ENCODE measurements at regions not wholly inside any gene's neighbourhood (a gene's known extent, or its start where the extent isn't known, plus 50 kb on each side); places are given as distances from the start of the nearest gene placed in this dataset.
"Not testable (repeated sequence)": the region's sequence is repeated elsewhere in the genome, so short reads cannot be mapped to it uniquely, and the experiment has no call there.

- Histone ChIP-seq H3K4me3 (no peak overlapping the region), H3K4me1 (no peaks in the 10 kb centered on the region), H3K36me3 (replicated peaks in 1 of 2; ENCODE audit: insufficient read depth in 1 of 2, low read depth in 2 of 2) (no peaks in the 10 kb centered on the region), H3K27me3 (no peaks in the 10 kb centered on the region), H3K27ac (no peak overlapping the region), H3K9me3 (no peaks in the 10 kb centered on the region)
- ATAC-seq (no peak), DNase-seq (no peak)
- WGBS, 2 donors: 41 to 48% methylated on average over 6 of the region's 6 CpGs
- intact Hi-C loops (cut with DNase I): no loop called here
- TF ChIP-seq, protein P1, sequence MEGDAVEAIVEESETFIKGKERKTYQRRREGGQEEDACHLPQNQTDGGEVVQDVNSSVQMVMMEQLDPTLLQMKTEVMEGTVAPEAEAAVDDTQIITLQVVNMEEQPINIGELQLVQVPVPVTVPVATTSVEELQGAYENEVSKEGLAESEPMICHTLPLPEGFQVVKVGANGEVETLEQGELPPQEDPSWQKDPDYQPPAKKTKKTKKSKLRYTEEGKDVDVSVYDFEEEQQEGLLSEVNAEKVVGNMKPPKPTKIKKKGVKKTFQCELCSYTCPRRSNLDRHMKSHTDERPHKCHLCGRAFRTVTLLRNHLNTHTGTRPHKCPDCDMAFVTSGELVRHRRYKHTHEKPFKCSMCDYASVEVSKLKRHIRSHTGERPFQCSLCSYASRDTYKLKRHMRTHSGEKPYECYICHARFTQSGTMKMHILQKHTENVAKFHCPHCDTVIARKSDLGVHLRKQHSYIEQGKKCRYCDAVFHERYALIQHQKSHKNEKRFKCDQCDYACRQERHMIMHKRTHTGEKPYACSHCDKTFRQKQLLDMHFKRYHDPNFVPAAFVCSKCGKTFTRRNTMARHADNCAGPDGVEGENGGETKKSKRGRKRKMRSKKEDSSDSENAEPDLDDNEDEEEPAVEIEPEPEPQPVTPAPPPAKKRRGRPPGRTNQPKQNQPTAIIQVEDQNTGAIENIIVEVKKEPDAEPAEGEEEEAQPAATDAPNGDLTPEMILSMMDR (IDR thresholded peaks at IDR 0.05): no peak
- TF ChIP-seq POLR2A (IDR thresholded peaks at IDR 0.05): no peak
These were observed 77.8 kb downstream of the TFAP2C start for GRCh38 chr20:56706867-56707360.

DNA sequence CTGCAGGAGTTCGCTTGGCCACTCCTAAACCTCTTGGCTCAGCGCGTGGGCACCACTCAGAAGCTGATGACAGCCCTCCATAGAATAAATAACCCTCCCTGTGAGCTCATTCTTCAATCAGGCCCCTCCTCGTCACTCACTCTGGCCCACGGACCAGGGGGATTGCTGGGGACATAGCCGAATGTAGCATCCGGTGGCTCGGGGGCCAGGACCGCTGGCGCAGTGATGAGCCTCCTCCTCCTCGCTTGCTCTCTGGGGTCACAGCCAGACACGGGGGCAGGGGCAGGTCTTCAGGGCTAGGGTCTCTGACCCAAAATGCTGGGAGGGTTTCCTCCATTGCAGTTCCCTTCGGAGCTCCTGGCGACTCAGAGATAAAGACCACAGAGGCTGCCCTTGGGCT lies 79.9 kb downstream of the TFAP2C start:
- Histone ChIP-seq H3K36me3 (replicated peaks in 1 of 2; ENCODE audit: insufficient read depth in 1 of 2, low read depth in 2 of 2) (no peaks in the 10 kb centered on the region), H3K27me3 (no peaks in the 10 kb centered on the region), H3K27ac (no peak overlapping the region), H3K4me3 (no peak overlapping the region), H3K4me1 (no peaks in the 10 kb centered on the region), H3K9me3 (no peaks in the 10 kb centered on the region)
- 60% methylated on average over 5 to 14 of the region's 14 CpGs for WGBS, 2 donors
- TF ChIP-seq, protein P1 (IDR thresholded peaks at IDR 0.05): no peak
- no peak for TF ChIP-seq POLR2A (IDR thresholded peaks at IDR 0.05)
- intact Hi-C loops (cut with DNase I): no loop called here
- no peak for DNase-seq
- ATAC-seq: no peak

DNA sequence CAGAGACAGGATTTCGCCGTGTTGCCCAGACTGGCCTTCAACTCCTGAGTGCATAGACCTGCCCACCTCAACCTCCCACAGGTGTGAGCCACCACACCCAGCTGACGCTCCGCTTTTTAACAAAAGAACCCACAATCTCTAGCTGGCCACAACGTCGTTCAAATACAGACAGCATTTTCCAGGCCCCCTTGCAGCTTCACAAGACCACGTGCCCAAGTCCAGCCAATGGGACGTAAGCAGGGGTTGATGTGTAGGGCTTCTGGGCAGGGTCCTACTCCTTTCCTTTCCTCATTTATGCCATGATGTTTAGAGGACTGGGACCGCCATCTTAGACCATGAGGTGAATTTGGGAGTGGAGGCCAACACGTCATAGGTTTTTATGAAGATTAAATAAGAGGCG lies 81.0 kb downstream of the TFAP2C start:
- Histone ChIP-seq H3K36me3 (replicated peaks in 1 of 2; ENCODE audit: insufficient read depth in 1 of 2, low read depth in 2 of 2) (no peaks in the 10 kb centered on the region), H3K9me3 (no peaks in the 10 kb centered on the region), H3K27ac (no peak overlapping the region), H3K4me1 (no peaks in the 10 kb centered on the region), H3K4me3 (no peak overlapping the region), H3K27me3 (no peaks in the 10 kb centered on the region)
- WGBS, 2 donors: 80 to 86% methylated on average over 9 to 11 of the region's 11 CpGs
- no peak for TF ChIP-seq POLR2A (IDR thresholded peaks at IDR 0.05)
- TF ChIP-seq, protein P1 (IDR thresholded peaks at IDR 0.05): no peak
- ATAC-seq: no peak
- intact Hi-C loops (cut with DNase I): no loop called here
- no peak for DNase-seq

GRCh38 chr20:56710577-56710976 lies 81.5 kb downstream of the TFAP2C start:
- ATAC-seq; H3K9me3 ChIP-seq; H3K4me3 ChIP-seq; intact Hi-C loops (cut with DNase I); H3K36me3 ChIP-seq (replicated peaks in 1 of 2; ENCODE audit: insufficient read depth in 1 of 2, low read depth in 2 of 2); DNase-seq; H3K27ac ChIP-seq; H3K27me3 ChIP-seq; H3K4me1 ChIP-seq: not testable (repeated sequence)
- 55 to 70% methylated on average over 2 of the region's 2 CpGs for WGBS, 2 donors

GRCh38 chr20:56711018-56711417 lies 81.9 kb downstream of the TFAP2C start:
- WGBS, 2 donors: 34 to 40% methylated on average over 6 of the region's 6 CpGs
- Histone ChIP-seq H3K4me1 (no peaks in the 10 kb centered on the region), H3K9me3 (no peaks in the 10 kb centered on the region), H3K4me3 (no peak overlapping the region), H3K27ac (no peak overlapping the region), H3K27me3 (no peaks in the 10 kb centered on the region), H3K36me3 (replicated peaks in 1 of 2; ENCODE audit: insufficient read depth in 1 of 2, low read depth in 2 of 2) (no peaks in the 10 kb centered on the region)
- intact Hi-C loops (cut with DNase I): no loop called here
- DNase-seq (no peak), ATAC-seq (no peak)
- no peak for TF ChIP-seq POLR2A (IDR thresholded peaks at IDR 0.05)
- TF ChIP-seq, protein P1 (IDR thresholded peaks at IDR 0.05): no peak
